Ammon's horn (tissue), 1 donor: ENCODE measurements at regions not wholly inside any gene's neighbourhood (a gene's known extent, or its start where the extent isn't known, plus 50 kb on each side); places are given as distances from the start of the nearest gene placed in this dataset.

Experiments used
- DNase-seq: peaks from one replicate; pipeline ENCODE4 v3.0.0-alpha.2; 2016; ENCODE audit warnings: low spot score

DNA sequence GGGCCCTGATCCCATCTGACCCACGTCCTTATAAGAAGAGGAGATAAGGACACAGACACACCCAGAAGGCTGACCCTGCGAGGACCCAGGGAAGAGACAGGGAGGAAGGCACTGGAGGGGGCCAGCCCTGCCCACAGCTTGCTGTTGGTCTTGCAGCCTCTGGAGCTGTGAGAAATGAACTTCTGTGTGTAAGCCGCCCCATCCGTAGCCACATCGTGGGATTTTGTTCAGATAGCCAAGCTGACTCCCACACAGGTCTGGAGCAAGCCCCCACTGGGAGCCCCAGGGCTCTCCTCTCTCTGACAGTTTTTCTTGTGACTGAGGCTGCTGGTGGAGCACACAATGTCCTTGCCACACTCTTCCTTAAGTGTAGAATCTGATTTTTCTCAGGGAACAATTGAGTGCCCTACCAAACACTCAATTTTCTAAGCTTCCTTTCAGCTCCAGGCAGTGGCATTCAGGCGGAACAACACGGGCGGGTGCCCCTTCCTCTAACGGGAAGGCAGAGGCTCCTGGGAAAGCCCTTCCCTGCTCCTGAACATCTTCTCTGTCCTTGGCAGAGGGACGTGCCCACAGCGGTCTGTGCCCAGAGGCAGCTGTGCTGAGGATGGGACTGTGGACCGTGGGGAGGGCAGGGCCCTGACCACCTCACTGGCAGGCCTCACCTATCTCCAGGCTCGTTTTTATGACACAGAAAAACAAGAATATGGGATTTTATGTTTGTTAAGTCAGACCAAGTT lies 160.6 kb upstream of the SHH start:
- no peak for DNase-seq

DNA sequence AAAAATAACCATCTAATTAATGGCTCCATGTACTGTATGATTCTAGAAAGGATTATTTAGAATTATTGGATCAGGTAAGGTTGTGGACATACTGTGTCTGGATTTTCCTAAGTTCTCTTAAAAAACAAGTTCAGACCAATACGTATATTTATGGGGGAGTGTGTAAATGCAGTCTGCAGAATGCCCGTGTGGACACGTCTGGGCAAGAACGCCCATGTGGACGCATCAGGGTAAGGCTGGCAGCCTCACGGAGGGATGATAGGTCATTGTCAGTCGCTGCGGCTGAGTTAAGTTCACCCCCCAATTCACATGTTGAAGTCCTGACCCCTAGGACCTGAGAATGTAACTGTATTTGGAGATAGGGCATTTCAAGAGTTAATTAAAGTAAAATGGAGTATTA lies 160.0 kb upstream of the SHH start:
- DNase-seq = no peak

DNA sequence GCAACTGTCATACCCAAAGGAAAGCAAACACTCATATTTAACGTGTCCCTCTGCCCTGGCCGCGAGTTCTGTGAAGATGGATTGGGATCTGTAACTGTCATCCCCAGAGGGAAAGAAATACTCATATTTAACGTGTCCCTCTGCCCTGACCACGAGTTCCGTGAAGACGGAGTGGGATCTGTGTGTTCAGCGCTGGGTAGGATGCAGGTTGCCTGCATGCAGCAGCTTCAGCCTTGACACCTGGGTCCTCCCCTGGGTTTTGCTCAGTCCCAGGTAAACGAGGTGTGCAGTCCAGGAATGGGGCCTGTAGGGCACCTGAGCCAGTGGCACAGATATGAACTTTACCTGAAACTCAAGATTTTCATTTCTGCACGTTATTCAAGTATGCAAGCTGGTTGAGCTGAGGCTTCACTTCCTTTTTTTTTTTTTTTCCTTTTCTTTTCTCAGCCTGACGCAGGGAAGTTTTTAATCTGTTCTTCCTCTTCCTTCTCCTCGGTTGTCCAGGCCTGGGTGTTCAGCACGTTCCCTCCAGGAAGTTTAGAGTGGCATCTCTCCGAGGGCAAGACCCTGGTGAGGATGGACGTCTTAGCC lies 159.0 kb upstream of the SHH start:
- no peak for DNase-seq

DNA sequence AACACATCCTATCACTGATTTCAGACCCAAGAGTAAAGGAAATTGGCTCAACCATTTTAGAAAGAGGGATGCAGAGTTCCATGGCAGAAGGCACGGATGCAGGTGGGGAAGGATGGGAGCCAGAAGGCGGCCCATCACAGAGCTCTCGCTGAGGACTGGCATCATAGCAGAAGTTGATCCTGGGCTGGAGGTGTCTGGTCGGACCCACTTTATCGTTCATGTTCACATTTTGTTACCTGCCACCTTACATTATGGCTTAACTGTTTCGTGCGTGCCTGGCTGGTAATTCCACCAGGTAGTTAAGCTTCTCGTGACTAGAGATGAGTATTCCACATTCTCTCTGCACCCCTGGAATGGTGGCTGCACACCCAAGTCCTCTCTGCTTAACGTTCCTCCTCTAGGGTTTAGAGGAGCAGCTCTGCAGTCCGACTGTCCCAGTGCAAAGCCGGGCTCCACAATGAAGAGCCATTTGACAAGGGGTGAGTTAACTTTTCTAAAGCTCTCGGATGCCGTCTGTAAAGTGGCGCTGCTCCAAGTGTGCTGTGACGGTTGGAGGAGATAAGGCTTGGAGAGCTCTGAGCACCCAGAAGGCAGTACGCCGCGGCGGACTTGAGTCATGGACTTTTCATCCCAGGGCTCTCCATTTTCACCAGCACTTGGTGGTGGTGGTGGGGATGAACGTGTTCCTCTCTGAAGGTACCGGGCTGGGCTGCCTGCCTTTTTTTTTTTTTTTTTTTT lies 157.1 kb upstream of the SHH start:
- no peak for DNase-seq

DNA sequence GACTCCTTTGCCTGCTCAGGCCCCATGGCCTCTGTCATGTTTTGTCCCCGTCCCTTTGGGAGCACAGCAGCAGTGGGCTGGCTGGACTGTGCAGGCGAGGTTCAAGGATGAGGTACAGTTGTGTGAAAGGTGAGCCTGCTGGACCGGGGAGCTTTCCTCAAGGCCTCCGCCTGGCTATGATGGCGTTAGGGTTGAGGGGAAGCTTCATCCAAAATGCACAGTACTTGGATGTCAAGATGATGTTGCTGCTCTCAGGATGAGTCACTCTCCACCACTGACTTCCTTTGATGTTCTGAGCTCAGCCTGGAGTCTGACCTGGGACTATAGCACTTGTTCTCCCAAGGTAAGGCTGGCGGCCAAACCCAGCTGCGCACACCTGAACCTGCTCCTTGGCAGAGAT lies 152.7 kb upstream of the SHH start:
- no peak for DNase-seq

DNA sequence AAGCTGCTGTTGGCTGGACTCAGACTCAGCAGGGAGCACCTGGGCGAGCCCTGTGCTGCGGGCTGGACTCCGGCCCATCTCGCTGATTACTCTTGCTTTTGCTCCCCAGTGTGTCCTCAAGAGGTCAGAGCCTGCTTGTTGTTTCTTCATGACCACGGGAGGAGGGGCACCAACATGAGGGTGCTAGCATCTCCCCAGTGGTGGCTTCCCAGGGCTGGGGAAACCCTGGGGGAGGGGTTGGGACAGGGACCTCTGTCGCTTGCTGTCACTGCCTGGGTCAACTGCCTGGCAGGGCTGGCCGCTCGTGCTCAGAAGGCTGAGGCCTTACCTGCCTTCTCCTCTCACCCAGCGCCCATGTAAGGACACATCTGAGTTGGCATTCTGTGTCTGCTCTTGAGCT lies 152.3 kb upstream of the SHH start:
- DNase-seq = no peak

DNA sequence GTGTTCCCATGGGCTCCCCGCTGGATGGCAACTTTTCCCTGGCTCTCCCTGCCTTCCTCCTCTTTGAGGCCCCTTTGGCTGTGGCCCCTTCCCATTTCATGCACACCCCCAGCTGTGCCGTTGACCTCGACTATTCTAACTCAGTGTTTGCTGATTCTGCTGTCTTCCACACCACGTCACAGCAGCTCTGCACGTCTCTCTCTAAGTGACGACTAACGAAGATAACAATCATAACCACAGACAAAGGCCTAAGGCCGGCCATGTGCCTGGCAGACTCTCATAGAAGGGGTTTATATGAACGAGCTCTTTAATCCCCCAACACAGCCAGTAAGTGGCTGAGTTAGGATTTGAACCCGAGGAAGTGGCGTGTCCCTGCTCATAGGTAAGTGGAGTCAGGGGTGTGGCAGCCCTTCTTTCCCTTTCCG lies 151.5 kb upstream of the SHH start:
- DNase-seq = no peak

DNA sequence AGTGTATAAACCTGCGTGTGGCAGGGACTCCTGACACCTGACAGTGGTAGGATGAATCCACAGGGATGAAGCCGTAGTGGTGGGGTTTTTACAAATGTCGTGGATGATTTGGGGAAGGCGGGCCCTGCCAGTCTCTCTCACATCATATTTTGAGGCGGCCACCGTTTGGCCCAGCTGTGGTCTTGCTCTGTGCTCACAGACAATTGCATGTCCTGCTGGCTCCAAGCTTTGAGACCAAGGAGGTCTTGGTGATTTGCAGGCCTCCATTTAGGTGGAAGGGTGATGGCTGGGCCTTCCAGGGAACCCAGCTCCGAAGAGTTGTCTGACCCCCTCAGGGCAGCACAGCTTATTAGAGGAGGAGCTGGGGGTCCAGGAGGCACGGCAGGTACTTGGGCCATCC lies 151.1 kb upstream of the SHH start:
- DNase-seq = no peak

DNA sequence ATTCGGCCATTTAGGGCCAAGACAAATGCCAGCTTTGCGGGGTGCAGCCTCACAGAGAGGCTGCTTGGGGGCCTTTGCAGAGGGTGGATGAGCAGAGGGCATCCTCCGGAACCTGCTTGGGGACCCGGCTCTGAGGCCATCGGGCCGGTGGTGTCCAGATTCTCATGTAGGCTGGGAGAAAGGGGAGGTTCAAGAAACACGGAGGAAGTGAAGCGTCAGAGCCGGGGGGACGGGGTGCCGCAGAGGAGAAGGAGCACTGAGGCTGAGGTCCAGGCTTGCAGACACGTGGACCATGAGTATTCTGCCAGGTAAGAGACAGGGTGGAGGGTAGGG lies 150.7 kb upstream of the SHH start:
- DNase-seq = no peak

DNA sequence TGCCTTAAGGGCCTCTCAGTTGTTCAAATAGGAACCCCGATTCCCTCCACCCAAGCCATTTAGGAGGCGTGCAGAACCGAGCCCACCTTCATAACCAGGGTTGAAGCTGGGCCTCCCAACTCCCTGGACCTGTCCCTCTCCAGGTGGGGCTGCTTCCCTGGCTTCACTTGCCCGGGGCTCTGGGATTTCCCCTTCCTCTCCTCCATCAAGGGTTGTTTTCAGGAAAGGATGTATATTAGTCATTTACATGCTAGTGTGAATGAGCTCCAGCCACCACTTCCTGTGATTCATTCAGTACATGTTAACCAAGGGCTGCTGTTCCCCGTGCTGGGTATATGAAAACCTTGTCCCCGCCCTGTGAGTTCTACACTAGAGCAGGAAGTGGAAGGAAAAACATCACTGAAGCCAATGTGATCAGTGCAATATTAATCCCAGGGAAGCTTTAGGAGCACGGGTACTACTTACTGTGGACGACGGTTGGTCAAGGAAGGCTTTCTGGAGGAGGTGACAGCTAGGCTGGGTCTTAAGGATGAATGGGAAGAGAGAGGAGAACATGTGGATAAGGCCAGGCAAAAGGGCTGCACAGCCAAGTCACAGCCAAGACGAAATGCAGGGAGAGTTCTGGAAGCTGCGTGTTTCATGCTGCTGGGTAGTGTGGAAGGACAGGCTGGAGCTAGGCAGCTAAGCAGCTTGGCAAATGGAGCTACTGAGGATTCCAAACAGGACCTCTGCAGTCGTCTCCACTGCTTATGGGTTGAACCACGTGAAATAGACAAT lies 150.1 kb upstream of the SHH start:
- DNase-seq = no peak

DNA sequence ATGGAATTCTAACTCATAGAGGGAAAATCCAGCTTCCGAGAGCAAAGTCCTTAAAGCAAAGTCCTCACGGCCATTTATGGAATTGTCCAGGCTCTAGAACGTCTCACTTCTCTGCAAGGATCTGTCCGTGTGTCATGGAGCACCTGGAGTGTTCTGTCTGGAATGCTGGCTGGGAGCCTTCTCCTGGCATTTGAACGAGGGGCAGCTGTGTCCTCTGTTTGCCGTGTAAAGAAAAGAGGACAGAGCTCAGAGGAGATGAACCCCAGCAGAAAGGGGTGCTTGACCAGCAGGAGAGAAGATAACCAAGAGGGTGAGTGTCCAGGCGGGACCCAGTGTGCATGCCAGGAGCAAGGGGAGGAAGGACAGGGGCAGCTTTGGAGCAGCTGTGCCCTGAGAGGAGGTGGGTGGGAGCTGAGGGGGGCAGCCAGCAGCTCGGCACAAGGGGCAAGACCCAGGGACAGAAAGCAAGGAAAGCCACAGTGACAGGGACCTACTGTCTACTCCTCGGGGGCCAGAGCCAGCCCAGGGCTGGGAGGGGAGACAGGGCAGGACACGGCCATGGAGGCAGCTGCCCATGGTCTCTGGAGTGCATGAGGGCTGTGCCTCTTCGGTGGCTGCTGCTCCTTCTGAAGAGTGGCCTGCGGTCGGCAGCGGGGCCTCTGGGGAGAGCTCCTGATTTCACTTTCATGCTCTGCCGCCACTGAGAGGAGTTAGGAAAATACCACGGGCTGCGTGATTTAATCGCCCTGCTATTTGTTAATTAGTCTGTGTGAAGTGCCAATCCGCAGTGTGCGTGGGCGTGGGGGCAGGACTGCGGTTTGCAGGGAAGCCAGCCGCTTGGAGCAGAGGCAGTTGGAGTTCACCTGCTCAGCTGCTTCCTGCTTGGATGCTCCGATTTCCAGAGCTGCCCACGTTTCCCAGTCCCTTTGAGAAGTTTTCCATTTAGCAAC lies 149.3 kb upstream of the SHH start:
- DNase-seq = peak; percentile 18

DNA sequence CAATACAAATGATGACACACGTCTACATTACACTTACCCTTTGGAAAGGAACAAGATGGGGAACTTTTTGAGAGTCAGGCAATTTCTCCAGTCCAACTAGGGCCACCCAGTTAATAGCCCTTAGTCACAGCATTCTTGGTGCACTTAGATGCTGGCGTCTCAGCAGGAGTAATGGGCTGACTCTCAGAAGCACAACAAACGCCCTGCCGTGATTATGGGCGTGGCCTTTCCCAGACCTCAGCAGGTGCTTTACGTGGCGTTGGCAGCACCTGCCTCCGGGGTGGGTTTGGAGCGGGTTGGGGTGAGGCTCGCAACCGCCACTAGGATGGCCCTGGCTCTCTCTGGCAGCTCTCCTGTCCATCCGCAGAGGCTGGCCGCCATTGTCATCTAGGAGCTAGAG lies 147.6 kb upstream of the SHH start:
- DNase-seq = no peak

DNA sequence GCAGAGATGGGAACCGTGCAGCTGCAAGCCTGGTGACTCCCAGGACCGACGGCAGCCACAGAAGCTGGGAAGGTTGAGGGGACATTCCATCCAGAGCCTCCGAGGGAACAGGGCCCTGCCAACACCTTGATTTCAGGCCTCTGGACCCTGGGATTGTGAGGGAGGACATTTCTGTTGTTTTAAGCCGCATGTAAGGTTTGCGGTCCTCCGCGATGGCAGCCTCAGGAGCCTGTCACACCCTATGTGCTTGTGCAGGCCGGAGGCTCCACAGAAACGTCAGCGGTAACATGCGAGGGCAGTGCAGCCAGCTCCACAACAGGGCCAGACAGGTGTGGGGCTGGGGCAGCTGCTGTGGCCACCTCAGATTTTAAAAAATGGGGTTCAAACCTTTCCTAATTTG lies 144.7 kb upstream of the SHH start:
- no peak for DNase-seq

DNA sequence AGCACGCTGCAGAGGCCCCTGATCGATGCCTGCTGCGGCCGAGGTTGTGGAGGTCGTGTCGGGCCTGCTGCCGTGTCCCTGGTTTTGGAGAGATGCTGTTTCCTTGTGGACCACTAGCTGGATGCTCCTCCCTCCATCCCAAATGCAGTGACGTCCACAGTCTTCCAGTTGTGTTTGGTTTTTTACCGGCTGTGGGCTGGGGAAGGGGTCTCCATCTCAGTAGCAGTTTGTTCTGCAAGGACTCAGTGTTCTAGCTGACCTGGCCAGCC lies 143.0 kb upstream of the SHH start:
- no peak for DNase-seq

DNA sequence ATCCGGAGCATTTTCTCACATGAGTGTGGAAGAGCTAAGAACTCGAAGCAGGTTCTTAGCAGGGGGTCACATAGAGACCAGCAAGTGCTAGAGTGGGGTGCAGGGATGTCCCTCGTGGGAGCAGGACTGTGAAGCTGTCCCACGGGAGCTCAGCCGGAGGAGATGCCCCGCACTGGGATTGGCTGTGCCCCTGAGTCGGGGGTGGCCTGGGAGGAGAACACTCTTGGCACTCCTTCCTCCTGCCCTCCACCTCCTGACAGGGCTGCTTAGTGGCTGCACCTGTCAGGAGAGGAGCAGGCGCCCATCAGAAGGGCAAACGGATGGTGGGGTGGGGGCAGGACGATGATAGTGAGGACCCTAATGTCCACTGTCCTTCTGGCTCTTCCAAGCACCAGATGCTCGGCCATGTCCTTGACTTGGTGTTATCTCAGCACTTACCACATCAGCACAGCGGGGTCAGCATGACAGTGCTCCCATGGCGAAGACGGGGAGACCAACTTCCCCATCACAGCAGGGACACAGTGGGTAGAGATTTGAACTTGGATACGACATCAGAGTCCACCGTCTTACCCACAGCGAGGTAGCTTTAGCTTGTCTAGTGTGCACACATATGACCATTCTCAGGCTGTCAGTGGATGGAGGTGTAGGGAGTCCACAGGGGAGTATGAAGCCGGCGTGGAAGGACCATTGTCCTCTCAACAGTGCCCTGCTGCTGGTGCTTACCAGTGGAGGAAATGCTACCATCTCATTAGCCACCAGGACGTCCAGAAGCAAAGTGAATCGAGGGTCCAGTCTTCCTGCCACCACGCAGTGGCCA lies 142.5 kb upstream of the SHH start:
- no peak for DNase-seq

DNA sequence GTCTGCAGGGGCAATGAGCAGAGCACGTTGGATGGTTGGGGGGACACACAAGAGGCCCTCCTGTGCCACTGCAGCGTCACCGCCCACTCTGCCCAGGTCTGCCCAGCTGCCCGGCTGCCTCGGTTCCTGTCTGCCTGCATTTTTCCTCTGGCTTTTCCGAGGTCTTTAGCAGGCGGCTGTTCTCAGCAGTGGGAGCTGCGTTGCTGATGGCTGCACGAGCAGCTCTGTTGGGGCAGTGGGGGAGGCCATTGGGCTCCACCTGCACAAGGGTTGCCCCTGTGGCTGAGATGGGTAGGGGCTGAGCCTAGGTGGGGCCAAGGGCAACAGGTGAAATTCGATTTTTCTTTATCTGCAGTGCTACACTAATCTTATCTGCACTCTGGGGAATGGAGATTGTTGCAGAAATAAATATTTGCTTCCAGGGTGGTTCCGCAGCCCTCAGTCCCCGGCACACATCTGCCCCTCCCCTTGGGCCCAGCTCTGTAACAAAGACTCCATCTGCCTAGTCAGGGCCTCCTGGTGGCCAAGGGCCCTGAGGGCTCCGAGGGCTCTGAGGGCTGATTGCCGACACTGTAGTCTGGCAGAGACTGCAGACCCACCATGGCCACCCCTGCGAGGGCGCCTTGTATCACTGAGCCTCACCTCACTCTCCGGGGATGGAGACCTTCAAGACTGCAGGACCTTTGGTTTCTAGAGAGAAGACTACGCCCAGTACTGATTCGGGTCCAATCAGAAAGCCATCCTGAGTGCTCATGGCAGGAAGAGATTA lies 141.7 kb upstream of the SHH start:
- DNase-seq = no peak

DNA sequence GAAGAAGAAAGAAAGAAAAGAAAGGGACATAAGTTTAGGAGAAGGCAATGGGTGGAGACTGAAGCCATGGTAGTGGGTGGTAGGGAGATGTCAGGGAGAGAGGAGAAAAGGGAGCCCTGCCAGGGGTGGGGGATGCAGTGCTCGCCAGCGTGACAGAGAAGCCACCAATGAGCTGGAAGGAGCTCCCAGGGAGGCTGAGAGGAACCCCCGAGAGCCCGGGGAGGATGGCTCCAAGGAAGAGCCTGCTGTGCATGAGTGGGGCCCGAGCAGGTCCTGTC lies 141.2 kb upstream of the SHH start:
- DNase-seq = no peak

DNA sequence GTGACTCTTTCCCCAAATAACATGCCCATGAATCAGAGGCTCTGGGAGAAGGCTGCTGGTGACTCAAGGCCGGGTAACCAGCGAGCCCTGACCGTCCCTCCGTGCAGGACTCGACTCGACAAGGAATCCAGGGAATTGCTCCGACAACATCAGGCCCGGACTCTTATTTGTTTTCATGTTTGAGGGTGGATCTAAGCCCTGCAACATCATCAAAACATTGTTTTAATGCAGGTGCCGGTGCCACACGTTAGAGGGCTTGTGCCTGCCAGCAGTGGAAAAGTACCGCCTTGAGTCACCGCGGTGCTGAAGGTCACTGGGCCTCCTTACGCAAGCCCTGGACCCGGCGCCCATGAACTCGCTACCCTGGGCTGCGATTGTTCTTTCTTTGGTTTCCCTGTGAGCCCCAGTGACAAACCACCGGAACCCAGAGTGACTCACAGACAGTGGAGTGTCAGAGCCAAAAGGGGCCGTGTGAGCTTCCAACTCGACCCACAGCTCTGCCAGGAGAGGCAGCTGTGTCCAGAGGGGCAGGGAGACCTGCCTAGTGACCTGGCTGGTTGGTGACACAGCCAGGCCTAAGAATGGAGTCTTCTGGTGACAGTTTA lies 139.4 kb upstream of the SHH start:
- DNase-seq = no peak

DNA sequence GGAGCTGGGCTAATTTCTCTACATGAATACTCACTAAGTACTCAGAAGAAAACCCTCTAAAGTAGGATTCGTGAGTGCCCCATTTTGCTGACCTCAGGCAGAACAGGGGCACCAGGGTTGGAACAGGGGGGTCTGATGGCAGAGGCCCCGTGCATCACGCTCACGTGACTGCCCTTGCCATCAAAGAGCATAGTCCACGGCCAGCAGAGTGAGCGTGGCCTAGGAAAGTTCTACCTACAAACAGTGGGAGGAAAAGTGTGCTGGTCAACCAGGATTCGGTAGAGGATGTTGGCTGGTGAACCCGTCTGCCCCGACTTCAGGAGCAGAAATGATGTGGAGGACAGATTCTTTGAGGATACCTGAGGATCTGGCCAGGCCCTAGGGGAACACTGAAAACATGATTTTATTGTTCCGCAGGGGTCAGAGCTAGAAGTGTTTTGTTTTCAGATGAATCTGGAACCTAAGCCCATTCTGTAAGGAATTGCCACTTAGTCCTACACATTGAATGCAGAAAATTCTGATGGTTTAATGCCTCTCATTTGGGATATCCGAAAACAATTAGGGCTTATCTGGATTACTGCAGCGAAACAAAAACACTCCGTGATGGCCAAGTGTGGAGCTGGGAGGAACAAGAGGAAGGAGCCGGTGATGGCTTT lies 138.8 kb upstream of the SHH start:
- no peak for DNase-seq

DNA sequence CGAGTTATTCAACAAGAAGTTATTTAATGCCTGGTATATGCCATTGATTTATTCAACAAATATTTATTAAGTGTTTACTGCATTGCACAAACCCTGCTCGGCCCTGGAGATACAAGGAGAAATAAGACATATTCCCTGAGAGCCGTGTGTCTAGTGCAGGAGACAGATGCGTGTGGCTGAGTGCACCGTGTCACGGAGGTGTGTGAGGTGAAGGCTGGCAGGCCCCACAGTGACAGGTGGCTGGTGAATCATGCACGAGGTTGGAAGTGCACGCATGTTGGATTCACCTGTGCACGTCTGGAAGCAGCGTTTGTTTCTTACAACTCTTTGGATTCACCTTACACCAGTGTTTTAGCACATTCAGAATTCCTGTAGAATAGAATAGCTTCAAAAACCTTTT lies 136.6 kb upstream of the SHH start:
- no peak for DNase-seq
